Activated naive CD8-positive, alpha-beta T cell (primary cell): ENCODE measurements at regions not wholly inside any gene's neighbourhood (a gene's known extent, or its start where the extent isn't known, plus 50 kb on each side); places are given as distances from the start of the nearest gene placed in this dataset.

ENCODE experiments used
- H3K27ac Mint-ChIP-seq: one replicate; pipeline ENCODE4 v1.8.0; 2021; ENCODE audit warnings: mixed read lengths
- H3K27me3 Mint-ChIP-seq: one replicate; pipeline ENCODE4 v1.8.0; 2021; ENCODE audit warnings: mixed read lengths
- H3K36me3 Mint-ChIP-seq: one replicate; pipeline ENCODE4 v1.8.0; 2021; ENCODE audit warnings: mixed read lengths
- H3K4me1 Mint-ChIP-seq: one replicate; pipeline ENCODE4 v1.8.0; 2021; ENCODE audit warnings: low read depth, mixed read lengths
- H3K4me3 Mint-ChIP-seq: one replicate; pipeline ENCODE4 v1.8.0; 2021; ENCODE audit warnings: mild to moderate bottlenecking, mixed read lengths
- H3K9me3 Mint-ChIP-seq: one replicate; pipeline ENCODE4 v1.8.0; 2021; ENCODE audit warnings: low read depth, mixed read lengths

DNA sequence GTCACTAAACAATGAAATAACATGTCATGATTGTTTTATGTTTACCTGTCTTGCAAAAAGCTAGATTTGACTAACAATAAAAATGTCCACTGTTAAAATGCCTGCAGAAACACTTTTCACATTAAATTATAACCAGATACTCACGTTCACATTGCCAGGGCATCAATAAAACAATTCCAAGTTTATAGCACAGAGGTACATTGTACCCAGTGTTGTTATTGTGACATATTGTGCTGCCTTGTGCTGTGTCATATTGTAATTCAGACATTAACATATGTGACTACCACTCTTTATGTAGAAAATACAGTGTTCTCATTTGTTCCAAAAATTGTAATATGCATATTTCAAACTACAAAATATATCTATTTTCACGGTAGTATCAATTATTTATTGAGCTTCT is 766.1 kb downstream of the NCAM2 start:
- no peak overlapping the region for H3K27ac Mint-ChIP-seq
- H3K36me3 Mint-ChIP-seq: no peaks in the 10 kb centered on the region
- no peaks in the 10 kb centered on the region for H3K27me3 Mint-ChIP-seq
- no peaks in the 10 kb centered on the region for H3K4me1 Mint-ChIP-seq
- H3K4me3 Mint-ChIP-seq: no peak overlapping the region
- H3K9me3 Mint-ChIP-seq: no peaks in the 10 kb centered on the region

- no peaks in the 10 kb centered on the region for H3K27me3 Mint-ChIP-seq
- no peaks in the 10 kb centered on the region for H3K4me1 Mint-ChIP-seq
- H3K27ac Mint-ChIP-seq: no peak overlapping the region
- H3K9me3 Mint-ChIP-seq: peaks cover 8% of the 10 kb centered on the region
- H3K4me3 Mint-ChIP-seq: no peak overlapping the region
- no peaks in the 10 kb centered on the region for H3K36me3 Mint-ChIP-seq
Measured at GRCh38 chr21:21767276-21767675, 769.1 kb downstream of the NCAM2 start.

GRCh38 chr21:21788591-21788990 is 790.4 kb downstream of the NCAM2 start:
- no peak overlapping the region for H3K4me3 Mint-ChIP-seq
- no peak overlapping the region for H3K27ac Mint-ChIP-seq
- H3K4me1 Mint-ChIP-seq: no peaks in the 10 kb centered on the region
- no peaks in the 10 kb centered on the region for H3K27me3 Mint-ChIP-seq
- H3K36me3 Mint-ChIP-seq: no peaks in the 10 kb centered on the region
- H3K9me3 Mint-ChIP-seq: peaks cover 5% of the 10 kb centered on the region

DNA sequence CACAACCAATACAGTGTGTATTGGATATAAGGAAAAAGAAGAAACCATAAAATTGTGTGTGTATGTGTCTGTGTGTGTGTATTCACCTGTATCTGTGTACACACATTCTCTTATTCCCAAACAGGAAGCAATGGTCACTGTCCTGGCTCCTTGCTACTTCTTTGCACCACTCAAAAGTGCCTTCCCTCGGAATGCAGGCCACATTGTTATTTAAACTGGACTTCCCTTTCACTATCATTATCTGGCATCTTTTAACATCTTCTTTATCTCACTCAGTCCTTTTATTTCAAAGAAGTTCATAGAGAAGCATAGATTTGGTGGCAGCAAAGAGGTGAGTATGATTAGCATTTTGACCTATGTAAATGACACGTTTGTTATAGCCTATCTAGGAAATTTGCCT is 803.7 kb downstream of the NCAM2 start:
- no peaks in the 10 kb centered on the region for H3K27me3 Mint-ChIP-seq
- H3K4me1 Mint-ChIP-seq: no peaks in the 10 kb centered on the region
- H3K9me3 Mint-ChIP-seq: no peaks in the 10 kb centered on the region
- H3K4me3 Mint-ChIP-seq: no peak overlapping the region
- H3K27ac Mint-ChIP-seq: no peak overlapping the region
- no peaks in the 10 kb centered on the region for H3K36me3 Mint-ChIP-seq

DNA sequence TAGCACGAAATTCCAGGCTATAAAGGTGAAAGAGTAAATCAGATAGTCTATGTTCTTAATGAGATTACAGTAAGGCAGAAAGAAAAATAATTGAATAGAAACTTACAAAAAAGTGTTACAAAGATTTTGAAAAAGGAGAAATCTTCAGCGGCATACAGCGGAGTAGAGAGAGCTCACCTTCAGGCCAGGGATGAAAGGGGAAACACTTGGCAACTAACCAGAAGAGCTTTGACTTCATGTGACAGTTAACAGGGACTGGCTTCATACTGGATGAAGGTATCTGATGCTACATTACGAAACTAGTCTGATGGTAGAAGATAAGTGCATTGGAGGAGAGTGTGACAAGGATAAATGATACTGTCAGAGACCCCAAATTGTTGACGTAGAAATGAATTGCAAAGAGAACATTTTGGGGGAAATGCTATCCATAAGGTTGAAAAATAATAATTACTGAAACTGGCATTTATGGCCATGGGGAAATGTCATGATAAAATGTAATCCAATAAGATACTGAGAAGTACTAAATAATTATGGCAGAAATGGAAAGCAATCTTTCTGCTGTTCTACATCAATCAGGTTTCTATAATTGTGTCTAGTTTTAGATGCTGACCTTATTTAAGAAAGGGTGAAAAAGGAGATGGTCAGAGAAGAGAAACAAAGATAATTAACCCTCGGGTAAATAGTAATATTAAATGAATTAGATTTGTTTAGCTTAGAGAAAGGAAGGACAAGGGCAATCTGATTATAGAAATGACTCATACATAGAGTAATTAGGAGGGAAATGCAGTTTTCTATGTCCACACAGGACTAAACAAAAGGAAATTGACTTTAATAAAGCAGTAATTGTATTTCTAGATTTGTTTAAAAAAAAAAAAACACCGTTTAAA is 808.7 kb downstream of the NCAM2 start:
- no peaks in the 10 kb centered on the region for H3K36me3 Mint-ChIP-seq

GRCh38 chr21:21807598-21807903 is 809.3 kb downstream of the NCAM2 start:
- Mint-ChIP-seq H3K27me3 (no peaks in the 10 kb centered on the region), H3K36me3 (no peaks in the 10 kb centered on the region), H3K27ac (no peak overlapping the region), H3K4me1 (no peaks in the 10 kb centered on the region), H3K9me3 (no peaks in the 10 kb centered on the region), H3K4me3 (no peak overlapping the region)

More for the DNA sequence above, 808.7 kb downstream of the NCAM2 start:
- Mint-ChIP-seq H3K4me3 (no peak overlapping the region), H3K27me3 (no peaks in the 10 kb centered on the region), H3K9me3 (no peaks in the 10 kb centered on the region), H3K4me1 (no peaks in the 10 kb centered on the region), H3K27ac (no peak overlapping the region)

DNA sequence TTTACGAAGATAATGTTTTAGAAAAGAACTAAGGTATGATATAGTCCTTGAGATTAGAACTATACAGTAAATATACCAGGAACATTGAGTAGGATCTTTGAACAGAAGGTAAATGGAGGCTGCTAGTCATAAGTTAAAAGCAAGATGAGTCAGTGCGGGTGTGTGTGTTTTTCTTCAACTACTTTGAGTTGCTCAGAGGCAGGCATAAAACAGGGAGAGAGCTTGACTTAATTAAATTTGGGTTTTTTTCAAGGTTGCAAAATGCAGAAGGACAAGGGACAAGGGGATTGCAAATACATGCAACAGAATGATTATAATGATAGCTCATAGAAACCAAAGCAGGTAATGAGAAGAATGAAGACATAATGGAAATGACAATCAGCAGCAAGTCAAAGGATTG is 815.1 kb downstream of the NCAM2 start:
- Mint-ChIP-seq H3K4me1 (no peaks in the 10 kb centered on the region), H3K27me3 (no peaks in the 10 kb centered on the region), H3K36me3 (no peaks in the 10 kb centered on the region), H3K27ac (no peak overlapping the region), H3K9me3 (no peaks in the 10 kb centered on the region), H3K4me3 (no peak overlapping the region)

DNA sequence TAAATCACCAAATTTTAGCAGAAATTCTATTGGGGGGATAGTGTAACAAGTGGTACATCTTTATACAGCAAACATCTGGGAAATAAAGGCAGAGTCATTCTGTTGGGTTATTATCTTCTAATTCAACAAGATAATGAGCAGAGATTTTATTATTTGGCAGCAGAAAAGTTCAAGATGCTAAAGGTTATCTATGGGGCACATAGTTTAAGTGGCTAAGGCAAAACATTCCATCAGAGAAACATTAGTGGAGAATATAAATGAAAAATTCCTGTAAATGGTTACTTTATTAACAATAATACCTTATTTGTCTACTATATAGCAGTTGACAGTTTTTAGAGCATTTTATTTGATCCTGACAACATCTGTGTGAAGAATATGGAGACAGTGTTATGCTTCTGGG is 815.7 kb downstream of the NCAM2 start:
- Mint-ChIP-seq H3K9me3 (no peaks in the 10 kb centered on the region), H3K27ac (no peak overlapping the region), H3K4me3 (no peak overlapping the region), H3K36me3 (no peaks in the 10 kb centered on the region), H3K4me1 (no peaks in the 10 kb centered on the region), H3K27me3 (no peaks in the 10 kb centered on the region)

GRCh38 chr21:21816778-21817177 is 818.6 kb downstream of the NCAM2 start:
- no peaks in the 10 kb centered on the region for H3K36me3 Mint-ChIP-seq
- H3K4me3 Mint-ChIP-seq: no peak overlapping the region
- H3K27me3 Mint-ChIP-seq: no peaks in the 10 kb centered on the region
- no peaks in the 10 kb centered on the region for H3K4me1 Mint-ChIP-seq
- peaks cover 4% of the 10 kb centered on the region for H3K9me3 Mint-ChIP-seq
- no peak overlapping the region for H3K27ac Mint-ChIP-seq

DNA sequence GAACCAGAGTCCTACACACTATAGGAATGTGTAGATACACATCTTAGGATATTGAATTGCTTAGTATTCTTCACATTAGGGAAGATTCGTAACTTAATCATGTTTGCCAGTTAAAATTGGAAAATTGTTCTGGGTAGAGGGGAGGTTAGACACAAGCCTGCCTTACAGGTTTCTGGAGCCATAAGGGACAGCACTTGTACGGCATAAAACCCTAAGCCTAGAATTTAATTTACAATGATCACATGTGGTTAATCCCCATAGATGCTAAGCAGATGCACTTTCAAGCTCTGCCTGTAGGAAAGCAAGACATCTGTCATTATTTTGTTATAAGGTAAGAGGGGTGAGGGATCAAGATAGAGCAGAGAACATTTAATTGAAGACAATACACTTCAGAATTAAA is 820.7 kb downstream of the NCAM2 start:
- Mint-ChIP-seq H3K4me1 (no peaks in the 10 kb centered on the region), H3K27ac (no peak overlapping the region), H3K27me3 (no peaks in the 10 kb centered on the region)

GRCh38 chr21:21828130-21828529 is 829.9 kb downstream of the NCAM2 start:
- Mint-ChIP-seq H3K9me3 (no peaks in the 10 kb centered on the region), H3K4me1 (no peaks in the 10 kb centered on the region), H3K27ac (no peak overlapping the region), H3K36me3 (no peaks in the 10 kb centered on the region), H3K4me3 (no peak overlapping the region), H3K27me3 (no peaks in the 10 kb centered on the region)

More for the DNA sequence above, 820.7 kb downstream of the NCAM2 start:
- no peaks in the 10 kb centered on the region for H3K36me3 Mint-ChIP-seq
- no peak overlapping the region for H3K4me3 Mint-ChIP-seq
- H3K9me3 Mint-ChIP-seq: peaks cover 4% of the 10 kb centered on the region

DNA sequence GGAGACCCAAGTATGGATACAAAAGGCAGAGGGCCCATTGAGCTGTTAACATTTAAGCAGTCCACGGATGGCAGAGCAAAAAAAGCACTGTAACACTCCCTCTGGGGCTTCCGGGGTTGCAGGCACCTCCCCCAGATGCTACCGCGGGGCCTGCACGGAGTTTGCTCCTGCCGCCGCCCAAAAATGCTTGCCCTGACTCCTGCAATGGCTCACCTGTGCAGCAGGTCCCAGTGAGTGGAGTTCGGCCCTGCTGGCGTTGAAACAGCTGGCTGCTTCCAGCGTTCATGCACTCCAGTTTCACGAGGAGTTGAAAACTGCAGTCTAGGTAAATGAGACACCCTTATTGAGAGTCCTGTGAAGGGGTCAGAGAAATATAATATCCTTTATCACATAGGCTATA is 832.8 kb downstream of the NCAM2 start:
- H3K36me3 Mint-ChIP-seq: no peaks in the 10 kb centered on the region
- no peaks in the 10 kb centered on the region for H3K9me3 Mint-ChIP-seq
- H3K4me3 Mint-ChIP-seq: no peak overlapping the region
- H3K27me3 Mint-ChIP-seq: no peaks in the 10 kb centered on the region
- H3K4me1 Mint-ChIP-seq: no peaks in the 10 kb centered on the region
- no peak overlapping the region for H3K27ac Mint-ChIP-seq

DNA sequence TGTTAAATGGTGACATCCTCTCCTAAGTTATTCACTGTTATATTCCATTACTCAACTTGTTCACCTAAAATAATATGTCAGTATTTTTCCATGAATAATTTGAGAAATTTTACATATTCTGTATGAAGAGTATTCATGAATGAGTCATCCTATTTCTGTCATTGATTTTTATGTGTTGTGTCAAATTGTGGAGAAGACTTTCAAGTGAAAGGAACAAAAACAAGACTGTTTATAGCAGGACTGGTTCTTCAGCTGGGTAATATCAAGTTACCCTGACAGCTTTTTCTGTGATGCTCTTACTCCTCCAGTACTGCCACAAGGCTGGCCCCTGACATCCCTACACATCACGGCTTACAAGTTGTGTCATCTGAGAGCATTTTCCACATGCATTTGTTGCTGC is 847.7 kb downstream of the NCAM2 start:
- Mint-ChIP-seq H3K4me3 (no peak overlapping the region), H3K9me3 (no peaks in the 10 kb centered on the region), H3K27me3 (no peaks in the 10 kb centered on the region), H3K4me1 (no peaks in the 10 kb centered on the region), H3K36me3 (no peaks in the 10 kb centered on the region), H3K27ac (no peak overlapping the region)

- no peak overlapping the region for H3K27ac Mint-ChIP-seq
- H3K9me3 Mint-ChIP-seq: no peaks in the 10 kb centered on the region
- no peak overlapping the region for H3K4me3 Mint-ChIP-seq
- H3K4me1 Mint-ChIP-seq: no peaks in the 10 kb centered on the region
- no peaks in the 10 kb centered on the region for H3K27me3 Mint-ChIP-seq
- no peaks in the 10 kb centered on the region for H3K36me3 Mint-ChIP-seq
Measured at GRCh38 chr21:21851205-21851604, 853.0 kb downstream of the NCAM2 start.

GRCh38 chr21:21851657-21852056 is 853.4 kb downstream of the NCAM2 start:
- Mint-ChIP-seq H3K27ac (no peak overlapping the region), H3K4me3 (no peak overlapping the region), H3K27me3 (no peaks in the 10 kb centered on the region), H3K9me3 (no peaks in the 10 kb centered on the region), H3K4me1 (no peaks in the 10 kb centered on the region), H3K36me3 (no peaks in the 10 kb centered on the region)
